RWPE2 (cell line): ENCODE measurements at regions not wholly inside any gene's neighbourhood (a gene's known extent, or its start where the extent isn't known, plus 50 kb on each side); places are given as distances from the start of the nearest gene placed in this dataset.

ENCODE experiments used
- ATAC-seq: fragments of 200-7000 bp; cut with Tn5 transposase; 3 replicates; pipeline ENCODE4 v1.9.1; 2021; ENCODE audit warnings: low read depth
- DNase-seq: peaks from one replicate; pipeline ENCODE4 v3.0.0-alpha.2; 2020; ENCODE audit warnings: low spot score
- H3K27ac ChIP-seq: fragments of 450-650 bp; 2 replicates; pipeline ENCODE4 v1.5.1; 2017; ENCODE audit warnings: mild to moderate bottlenecking; ENCODE audit not compliant: poor library complexity, severe bottlenecking
- H3K27me3 ChIP-seq: fragments of 250-450 bp; sonication (Bioruptor Pico); 2 replicates; pipeline ENCODE4 v1.5.1; 2021; ENCODE audit warnings: mild to moderate bottlenecking, moderate library complexity; ENCODE audit not compliant: insufficient read depth, poor library complexity, severe bottlenecking
- H3K36me3 ChIP-seq: fragments of 250-450 bp; sonication (Bioruptor Pico); 2 replicates; pipeline ENCODE4 v1.5.1; 2020; ENCODE audit warnings: low read depth, mild to moderate bottlenecking, moderate library complexity
- H3K4me1 ChIP-seq: fragments of 250-450 bp; sonication (Bioruptor Pico); 2 replicates; pipeline ENCODE4 v1.5.1; 2021; ENCODE audit warnings: mild to moderate bottlenecking, moderate library complexity; ENCODE audit not compliant: insufficient read depth, poor library complexity, severe bottlenecking
- H3K4me3 ChIP-seq: fragments of 250-450 bp; sonication (Bioruptor Pico); 2 replicates; pipeline ENCODE4 v1.5.1; 2021; ENCODE audit warnings: mild to moderate bottlenecking, moderate library complexity; ENCODE audit not compliant: severe bottlenecking
- H3K9me3 ChIP-seq: fragments of 250-450 bp; sonication (Bioruptor Pico); 2 replicates; pipeline ENCODE4 v1.5.1; 2021; ENCODE audit warnings: mild to moderate bottlenecking, moderate library complexity; ENCODE audit not compliant: severe bottlenecking
- CTCF ChIP-seq: fragments of 450-650 bp; IDR thresholded peaks from one replicate; pipeline ENCODE4 v1.5.1; 2017; ENCODE audit warnings: mild to moderate bottlenecking, moderate library complexity; ENCODE audit not compliant: poor library complexity, severe bottlenecking

GRCh38 chr3:104825116-104825515, 541.6 kb upstream of the ALCAM start:
- Histone ChIP-seq H3K27me3 (no peaks in the 10 kb centered on the region), H3K27ac (no peak overlapping the region), H3K4me1 (no peaks in the 10 kb centered on the region), H3K36me3 (no peaks in the 10 kb centered on the region), H3K9me3 (no peaks in the 10 kb centered on the region), H3K4me3 (no peak overlapping the region)
- DNase-seq (no peak), ATAC-seq (no peak)
- no peak for TF ChIP-seq CTCF

DNA sequence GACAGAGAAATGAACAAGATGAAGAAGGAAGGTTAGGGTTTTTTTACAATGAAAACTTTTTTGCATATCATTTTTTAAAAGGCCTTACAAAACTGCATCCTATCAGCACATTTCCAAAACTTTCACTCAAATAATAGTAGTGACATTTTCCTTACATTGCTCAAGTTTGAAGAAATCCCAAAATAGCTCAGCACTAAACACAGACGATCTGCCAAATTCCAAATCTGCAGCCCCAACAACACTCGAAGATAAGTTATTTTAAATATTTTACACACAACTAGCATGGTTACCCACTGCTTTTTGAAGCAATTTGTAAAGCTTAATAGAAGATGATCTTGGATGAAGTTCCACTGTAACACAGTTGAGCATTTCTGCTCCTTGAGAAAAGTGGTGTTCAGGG, 535.6 kb upstream of the ALCAM start:
- Histone ChIP-seq H3K4me3 (no peak overlapping the region), H3K27me3 (no peaks in the 10 kb centered on the region), H3K36me3 (no peaks in the 10 kb centered on the region), H3K9me3 (no peaks in the 10 kb centered on the region), H3K27ac (no peak overlapping the region), H3K4me1 (no peaks in the 10 kb centered on the region)
- ATAC-seq (no peak), DNase-seq (no peak)
- no peak for TF ChIP-seq CTCF

DNA sequence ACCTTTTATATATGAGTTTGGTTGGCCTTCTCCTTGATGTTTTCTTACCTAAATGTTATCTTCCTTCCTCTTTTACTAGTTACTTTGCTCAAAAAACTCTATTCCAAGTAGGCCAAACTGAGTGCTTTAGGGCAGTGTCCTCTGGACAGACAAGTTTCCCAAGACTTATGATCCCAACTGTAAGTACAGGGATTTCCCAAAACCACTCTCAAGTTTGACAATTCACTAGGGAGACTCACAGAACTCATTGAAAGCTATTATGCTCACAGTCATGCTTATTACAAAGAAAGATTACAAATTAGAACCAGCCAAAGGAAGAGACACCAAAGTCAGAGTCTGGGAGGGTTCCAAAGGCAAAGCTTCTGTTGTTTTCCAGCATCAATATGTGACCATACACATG, 534.2 kb upstream of the ALCAM start:
- H3K36me3 ChIP-seq: no peaks in the 10 kb centered on the region
- H3K9me3 ChIP-seq: no peaks in the 10 kb centered on the region
- no peak for DNase-seq
- H3K27ac ChIP-seq: no peak overlapping the region
- H3K4me3 ChIP-seq: no peak overlapping the region
- TF ChIP-seq CTCF: no peak
- no peak for ATAC-seq
- no peaks in the 10 kb centered on the region for H3K4me1 ChIP-seq
- H3K27me3 ChIP-seq: no peaks in the 10 kb centered on the region

GRCh38 chr3:104835376-104835775, 531.3 kb upstream of the ALCAM start:
- Histone ChIP-seq H3K4me1 (no peaks in the 10 kb centered on the region), H3K27ac (no peak overlapping the region), H3K27me3 (no peaks in the 10 kb centered on the region), H3K4me3 (no peak overlapping the region), H3K9me3 (no peaks in the 10 kb centered on the region), H3K36me3 (no peaks in the 10 kb centered on the region)
- ATAC-seq (no peak), DNase-seq (no peak)
- no peak for TF ChIP-seq CTCF

DNA sequence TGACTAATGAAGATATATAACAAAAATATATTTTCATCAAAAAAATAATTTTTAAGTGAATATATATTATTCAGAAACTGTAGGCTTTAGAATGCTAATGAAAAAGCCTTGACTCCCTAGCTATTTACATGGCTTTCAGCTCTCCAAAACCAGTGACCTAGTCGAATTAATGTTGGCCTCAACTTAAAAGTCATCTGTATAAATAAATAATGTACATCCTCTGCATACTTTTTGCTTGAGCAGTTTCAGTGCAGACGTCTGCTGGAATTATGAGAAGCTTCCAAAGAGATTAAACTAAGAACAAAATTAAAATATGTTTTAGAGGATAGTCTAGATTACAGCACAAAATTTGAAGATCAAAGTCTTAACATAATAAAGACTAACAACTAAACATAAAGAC, 520.4 kb upstream of the ALCAM start:
- H3K27me3 ChIP-seq: no peaks in the 10 kb centered on the region
- no peaks in the 10 kb centered on the region for H3K36me3 ChIP-seq
- H3K4me3 ChIP-seq: no peak overlapping the region
- no peaks in the 10 kb centered on the region for H3K4me1 ChIP-seq
- DNase-seq (no peak), ATAC-seq (no peak)
- H3K27ac ChIP-seq: no peak overlapping the region
- H3K9me3 ChIP-seq: no peaks in the 10 kb centered on the region
- TF ChIP-seq CTCF: no peak
